ENCODE measurements at regions not wholly inside any gene's neighbourhood (a gene's known extent, or its start where the extent isn't known, plus 50 kb on each side); places are given as distances from the start of the nearest gene placed in this dataset.

- no peak overlapping the region for H3K4me3 ChIP-seq (ENCODE audit: control insufficient read depth, low read depth, low read length)
- TF ChIP-seq CTCF (conservative IDR thresholded peaks at IDR 0.05; ENCODE audit: control insufficient read depth, insufficient read depth, low read depth, low read length): no peak
- no peak for DNase-seq (ENCODE audit: low read depth)
Measured at GRCh38 chr4:111986095-111986494, 159.2 kb upstream of the FAM241A start.

DNA sequence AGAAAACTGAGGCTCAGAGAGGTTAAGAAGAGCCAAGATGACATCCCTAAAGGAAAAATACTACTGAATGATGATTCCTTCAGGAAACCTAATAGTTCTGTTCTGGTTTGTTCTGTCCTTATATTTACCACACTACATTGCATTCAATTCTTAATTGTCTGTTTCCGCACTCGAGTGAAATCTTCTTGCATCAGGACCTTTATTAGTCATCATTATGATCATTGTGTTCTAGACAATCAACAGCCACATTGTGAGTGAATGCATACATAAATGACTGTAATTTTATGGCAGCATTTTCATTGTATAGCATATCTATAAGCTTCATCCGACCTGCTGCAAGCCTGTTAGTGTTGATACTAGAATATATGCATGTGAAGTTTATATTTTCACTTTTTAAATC is 156.7 kb upstream of the FAM241A start:
- TF ChIP-seq CTCF (conservative IDR thresholded peaks at IDR 0.05; ENCODE audit: control insufficient read depth, insufficient read depth, low read depth, low read length): no peak
- H3K4me3 ChIP-seq (ENCODE audit: control insufficient read depth, low read depth, low read length): no peak overlapping the region
- no peak for DNase-seq (ENCODE audit: low read depth)

DNA sequence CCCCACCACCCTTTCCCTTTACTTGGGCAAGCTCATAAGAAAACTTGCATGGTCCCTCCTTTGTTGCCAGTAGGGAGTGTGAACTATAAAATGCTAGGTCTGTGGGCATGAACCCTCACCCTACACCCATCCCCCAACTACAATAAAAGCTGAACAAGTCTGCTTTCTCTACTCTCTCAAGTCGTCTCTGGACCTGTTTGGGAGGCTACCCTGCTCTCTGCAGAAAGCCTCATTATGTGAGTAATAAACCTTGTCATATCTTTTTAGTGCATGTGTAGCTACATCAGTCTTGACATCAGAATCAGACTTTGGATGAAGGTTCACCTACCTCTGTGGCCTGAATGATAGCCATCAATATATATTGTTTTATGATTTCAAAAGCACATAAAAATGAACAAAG is 155.4 kb upstream of the FAM241A start:
- TF ChIP-seq CTCF (conservative IDR thresholded peaks at IDR 0.05; ENCODE audit: control insufficient read depth, insufficient read depth, low read depth, low read length): no peak
- no peak overlapping the region for H3K4me3 ChIP-seq (ENCODE audit: control insufficient read depth, low read depth, low read length)
- no peak for DNase-seq (ENCODE audit: low read depth)

DNA sequence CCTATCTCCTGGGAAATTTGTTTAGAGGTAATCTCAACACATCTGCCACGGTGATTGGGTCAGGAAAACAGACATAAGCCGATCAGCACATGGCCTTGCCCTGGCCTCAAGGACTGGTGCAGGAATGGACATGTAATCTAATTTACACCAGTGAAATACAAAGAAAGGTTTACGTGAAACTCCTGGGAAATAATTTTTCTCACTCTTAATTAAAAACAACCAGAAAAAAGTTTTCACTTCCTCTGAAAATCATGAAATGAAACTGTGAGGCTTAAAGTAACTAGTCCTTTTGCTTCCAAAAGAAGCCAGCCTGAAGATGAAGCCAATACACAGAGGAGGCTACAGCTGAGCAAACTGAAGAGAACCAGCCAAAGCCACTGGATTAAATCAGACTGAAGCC is 154.1 kb upstream of the FAM241A start:
- TF ChIP-seq CTCF (conservative IDR thresholded peaks at IDR 0.05; ENCODE audit: control insufficient read depth, insufficient read depth, low read depth, low read length): no peak
- DNase-seq (ENCODE audit: low read depth): no peak
- no peak overlapping the region for H3K4me3 ChIP-seq (ENCODE audit: control insufficient read depth, low read depth, low read length)

GRCh38 chr4:111991797-111992196 is 153.5 kb upstream of the FAM241A start:
- TF ChIP-seq CTCF (conservative IDR thresholded peaks at IDR 0.05; ENCODE audit: control insufficient read depth, insufficient read depth, low read depth, low read length): no peak
- H3K4me3 ChIP-seq (ENCODE audit: control insufficient read depth, low read depth, low read length): no peak overlapping the region
- DNase-seq (ENCODE audit: low read depth): peak; percentile 92

DNA sequence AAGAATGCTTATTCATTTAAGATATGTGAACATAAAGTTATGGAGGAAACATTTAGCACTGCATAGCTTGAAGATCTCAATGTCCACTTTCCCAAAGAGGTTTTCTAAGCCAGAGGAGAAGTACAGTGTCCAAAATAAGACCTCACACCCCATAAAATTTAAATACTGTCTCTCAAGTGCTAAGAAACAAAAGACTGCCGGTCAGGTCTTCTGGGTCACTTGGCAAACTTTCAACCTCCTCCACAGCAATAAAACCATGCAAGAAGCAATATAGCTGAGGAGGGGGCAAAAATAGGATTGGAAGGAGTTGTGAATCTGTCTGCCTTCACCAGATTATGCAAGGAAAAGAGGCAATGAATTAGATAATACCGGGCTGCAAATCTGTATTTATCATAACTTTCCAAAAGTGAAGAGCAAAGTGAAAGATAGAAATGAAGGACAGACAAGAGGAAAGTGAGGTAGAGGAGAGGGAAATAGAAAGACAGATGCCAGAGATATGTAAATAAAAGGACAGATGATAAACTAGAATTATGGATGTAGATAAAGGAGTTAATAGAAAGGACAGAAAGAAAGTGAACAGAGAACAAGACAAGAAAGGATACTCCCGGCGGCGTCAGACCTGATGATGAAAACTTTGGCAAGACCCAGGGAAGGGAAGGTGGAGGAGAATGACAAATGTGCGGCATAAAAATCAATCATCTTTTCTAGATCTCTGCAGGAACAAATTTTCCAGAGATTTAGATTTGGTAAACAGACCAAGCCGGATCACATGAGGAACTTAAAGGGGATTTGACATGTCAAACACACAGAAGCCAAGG is 152.7 kb upstream of the FAM241A start:
- DNase-seq (ENCODE audit: low read depth): no peak
- no peak for TF ChIP-seq CTCF (conservative IDR thresholded peaks at IDR 0.05; ENCODE audit: control insufficient read depth, insufficient read depth, low read depth, low read length)
- no peak overlapping the region for H3K4me3 ChIP-seq (ENCODE audit: control insufficient read depth, low read depth, low read length)

All from fibroblast of mammary gland (primary cell).